ENCODE measurements at regions not wholly inside any gene's neighbourhood (a gene's known extent, or its start where the extent isn't known, plus 50 kb on each side); places are given as distances from the start of the nearest gene placed in this dataset.

GRCh38 chr19:29122185-29122584 is 90.8 kb downstream of the UQCRFS1 start:
- no peak for DNase-seq (ENCODE audit: low spot score)
- no peak overlapping the region for H3K27ac ChIP-seq
- no peak overlapping the region for H3K4me3 ChIP-seq
- no peak for TF ChIP-seq CTCF (IDR thresholded peaks at IDR 0.05)

- H3K4me3 ChIP-seq, result no peak overlapping the region
- no peak for TF ChIP-seq CTCF (IDR thresholded peaks at IDR 0.05)
- H3K27ac ChIP-seq, result no peak overlapping the region
- DNase-seq (ENCODE audit: low spot score), result no peak
Measured at GRCh38 chr19:29121684-29122083, 91.3 kb downstream of the UQCRFS1 start.

- DNase-seq (ENCODE audit: low spot score), result no peak
- Histone ChIP-seq H3K27ac (no peak overlapping the region), H3K4me3 (no peak overlapping the region)
- TF ChIP-seq CTCF (IDR thresholded peaks at IDR 0.05), result no peak
Measured at GRCh38 chr19:29120466-29120865, 92.5 kb downstream of the UQCRFS1 start.

GRCh38 chr19:29119590-29119989 is 93.4 kb downstream of the UQCRFS1 start:
- no peak overlapping the region for H3K27ac ChIP-seq
- no peak for TF ChIP-seq CTCF (IDR thresholded peaks at IDR 0.05)
- DNase-seq (ENCODE audit: low spot score), result no peak
- H3K4me3 ChIP-seq, result no peak overlapping the region

GRCh38 chr19:29118389-29118788 is 94.6 kb downstream of the UQCRFS1 start:
- DNase-seq (ENCODE audit: low spot score), result no peak
- TF ChIP-seq CTCF (IDR thresholded peaks at IDR 0.05), result no peak
- H3K4me3 ChIP-seq, result no peak overlapping the region

GRCh38 chr19:29117926-29118325 is 95.0 kb downstream of the UQCRFS1 start:
- Histone ChIP-seq H3K27ac (no peak overlapping the region), H3K4me3 (no peak overlapping the region)
- TF ChIP-seq CTCF (IDR thresholded peaks at IDR 0.05), result no peak
- no peak for DNase-seq (ENCODE audit: low spot score)

More at GRCh38 chr19:29118389-29118788, 94.6 kb downstream of the UQCRFS1 start:
- H3K27ac ChIP-seq, result no peak overlapping the region

- TF ChIP-seq CTCF (IDR thresholded peaks at IDR 0.05), result no peak
- Histone ChIP-seq H3K4me3 (no peak overlapping the region), H3K27ac (no peak overlapping the region)
- DNase-seq (ENCODE audit: low spot score), result no peak
Measured at GRCh38 chr19:29115181-29115580, 97.8 kb downstream of the UQCRFS1 start.

Measured in coronary artery (tissue), 2 donors.